DMS79 treated with DMSO at 0.1 percent for 48 hours (cell line): ENCODE measurements at regions not wholly inside any gene's neighbourhood (a gene's known extent, or its start where the extent isn't known, plus 50 kb on each side); places are given as distances from the start of the nearest gene placed in this dataset.
"Not testable (repeated sequence)": the region's sequence is repeated elsewhere in the genome, so short reads cannot be mapped to it uniquely, and the experiment has no call there.

Source experiments
- DNase-seq: peaks from one replicate; lab custom pipeline; 2025; lab: John Stamatoyannopoulos, UW

DNA sequence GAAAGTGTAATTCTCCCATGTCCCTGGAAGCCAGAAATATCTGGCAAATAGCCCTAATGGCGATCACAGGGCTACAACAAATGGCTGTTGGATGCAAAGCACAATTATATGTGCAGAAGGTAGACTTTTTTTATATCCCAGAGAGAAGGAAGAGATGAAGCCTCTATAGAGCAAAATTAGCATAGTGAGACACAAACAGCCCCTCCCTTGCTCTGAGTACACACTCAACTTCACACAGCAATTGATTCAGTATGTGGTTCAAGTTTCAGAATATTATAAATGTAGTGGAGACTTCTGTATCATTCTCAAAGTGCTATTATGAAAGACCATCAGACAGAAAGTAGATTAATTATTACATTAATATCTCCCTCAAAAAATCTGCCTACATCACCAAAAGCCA is 246.5 kb upstream of the TBX18 start:
- no peak for DNase-seq

- DNase-seq: no peak
These were observed 244.1 kb upstream of the TBX18 start for GRCh38 chr6:85008296-85009009.

- DNase-seq: no peak
These were observed 242.0 kb upstream of the TBX18 start for GRCh38 chr6:85006362-85006761.

DNA sequence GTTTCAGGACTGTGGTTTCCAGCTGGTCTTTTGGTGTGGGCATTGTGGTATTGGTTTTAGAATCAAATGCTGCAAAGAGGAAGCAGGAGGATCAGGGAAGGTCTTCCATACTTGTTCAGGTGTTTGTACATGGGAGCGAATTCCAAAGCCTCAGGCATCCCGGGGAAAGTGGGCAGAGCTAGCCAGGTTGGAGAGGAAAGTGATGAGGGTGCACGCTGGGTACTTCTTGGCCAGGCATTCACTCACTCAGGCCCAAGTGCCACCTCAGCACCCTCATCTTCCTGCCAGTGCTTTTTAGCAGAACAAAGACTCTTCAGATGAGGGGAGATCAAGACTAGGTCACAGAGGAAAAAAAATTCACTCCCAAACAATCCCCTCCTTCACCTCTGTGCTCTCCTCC is 241.1 kb upstream of the TBX18 start:
- no peak for DNase-seq

DNA sequence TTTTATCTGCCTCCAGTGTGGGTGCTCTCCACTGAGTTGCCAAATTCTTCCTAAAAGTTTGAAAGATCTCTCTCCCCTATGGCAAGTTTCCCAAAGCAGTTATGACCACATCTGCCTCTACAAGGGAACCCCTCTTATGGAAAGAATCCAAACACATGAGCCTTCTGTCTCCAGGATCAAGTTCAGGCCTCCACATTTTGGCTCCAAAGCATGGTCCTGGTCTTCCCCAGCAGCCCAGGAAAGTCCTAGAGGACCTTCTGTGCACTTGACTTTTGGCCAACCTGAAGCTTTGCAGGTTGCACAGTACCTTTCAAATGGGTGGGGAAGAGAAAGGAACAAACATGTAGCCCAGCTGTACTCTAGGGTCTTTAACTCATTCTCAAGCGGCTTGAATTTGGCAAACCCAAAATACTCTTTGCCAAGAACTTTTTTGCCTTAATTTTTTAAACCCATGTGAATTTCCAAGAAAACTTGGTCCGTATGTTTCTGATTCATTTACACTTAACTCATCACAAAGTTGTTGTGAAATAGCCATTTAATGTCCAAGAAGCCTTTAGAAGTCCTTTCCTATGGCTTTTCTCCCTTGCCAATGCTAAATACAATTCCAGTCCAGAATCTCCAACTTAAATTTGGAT is 240.1 kb upstream of the TBX18 start:
- no peak for DNase-seq

DNA sequence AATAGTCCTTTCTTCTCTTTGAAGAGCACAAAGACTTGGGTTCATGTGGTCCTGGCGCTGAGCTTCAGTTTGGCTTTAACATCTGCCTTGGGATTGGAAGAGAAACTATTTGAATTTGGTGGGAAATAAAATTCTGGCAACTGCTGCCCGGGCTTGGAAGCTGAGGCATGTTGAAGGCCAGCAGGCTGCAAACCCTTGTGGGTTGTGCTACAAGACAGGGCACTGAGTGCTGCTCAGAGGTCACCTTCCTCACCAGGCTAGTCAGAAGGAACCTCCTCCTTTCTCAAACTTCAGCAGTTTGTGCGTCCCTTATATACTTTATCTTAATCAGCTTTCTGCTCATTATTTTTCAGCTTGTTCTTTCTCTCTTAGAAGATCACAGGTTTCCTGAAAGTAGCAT is 238.4 kb upstream of the TBX18 start:
- no peak for DNase-seq

- no peak for DNase-seq
These were observed 235.6 kb upstream of the TBX18 start for GRCh38 chr6:85000001-85000400.

DNA sequence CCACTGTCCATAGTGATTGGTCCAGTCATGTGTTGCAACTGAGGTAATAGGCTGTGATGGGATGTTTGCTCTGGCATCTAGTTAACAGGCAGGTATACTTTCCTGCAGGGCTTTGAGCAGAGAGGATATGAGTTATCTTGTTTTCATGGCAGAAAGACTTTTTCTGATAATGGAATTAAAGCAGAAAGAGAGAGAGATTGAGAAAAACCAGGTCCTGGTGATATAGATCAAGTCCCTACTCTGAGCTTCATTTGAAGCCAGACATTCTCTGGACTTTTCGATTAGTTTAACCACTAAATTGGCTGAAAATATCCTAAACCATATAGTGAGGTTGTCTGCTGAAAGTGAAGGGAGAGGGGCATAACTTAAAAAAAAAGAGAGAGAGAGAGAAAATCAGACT is 233.8 kb upstream of the TBX18 start:
- no peak for DNase-seq

- not testable (repeated sequence) for DNase-seq
These were observed 224.4 kb upstream of the TBX18 start for GRCh38 chr6:84988766-84989165.

DNA sequence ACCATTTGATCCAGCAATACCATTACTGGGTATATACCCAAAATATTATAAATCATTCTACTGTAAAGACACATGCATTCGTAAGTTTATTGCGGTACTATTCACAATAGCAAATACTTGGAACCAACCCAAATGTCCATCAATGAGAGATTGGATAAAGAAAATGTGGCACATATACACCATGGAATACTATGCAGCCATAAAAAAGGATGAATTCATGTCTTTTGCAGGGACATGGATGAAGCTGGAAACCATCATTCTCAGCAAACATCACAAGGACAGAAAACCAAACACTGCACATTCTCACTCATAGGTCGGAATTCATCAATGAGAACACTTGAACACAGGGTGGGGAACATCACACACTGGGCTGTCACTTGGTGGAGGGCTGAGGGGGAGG is 221.1 kb upstream of the TBX18 start:
- not testable (repeated sequence) for DNase-seq

- DNase-seq: no peak
These were observed 215.1 kb upstream of the TBX18 start for GRCh38 chr6:84979541-84979940.

DNA sequence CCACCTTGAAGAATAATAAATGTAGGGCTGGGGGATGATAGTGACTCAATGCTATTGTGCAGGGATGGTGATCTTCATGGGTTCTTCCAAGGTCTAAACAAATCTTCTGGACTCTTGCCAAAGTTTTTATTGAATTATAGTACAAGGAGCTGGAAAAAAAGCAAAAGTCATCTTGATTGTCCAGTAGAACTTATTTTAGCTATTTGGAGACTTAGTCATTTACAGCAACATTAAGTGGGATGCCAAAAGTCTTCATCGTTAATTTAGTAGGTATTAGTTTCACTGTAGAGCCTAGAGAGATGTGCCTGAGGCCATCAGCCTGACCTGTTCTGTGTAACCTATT is 212.9 kb upstream of the TBX18 start:
- no peak for DNase-seq

- DNase-seq: no peak
These were observed 212.3 kb upstream of the TBX18 start for GRCh38 chr6:84976526-84977362.

DNA sequence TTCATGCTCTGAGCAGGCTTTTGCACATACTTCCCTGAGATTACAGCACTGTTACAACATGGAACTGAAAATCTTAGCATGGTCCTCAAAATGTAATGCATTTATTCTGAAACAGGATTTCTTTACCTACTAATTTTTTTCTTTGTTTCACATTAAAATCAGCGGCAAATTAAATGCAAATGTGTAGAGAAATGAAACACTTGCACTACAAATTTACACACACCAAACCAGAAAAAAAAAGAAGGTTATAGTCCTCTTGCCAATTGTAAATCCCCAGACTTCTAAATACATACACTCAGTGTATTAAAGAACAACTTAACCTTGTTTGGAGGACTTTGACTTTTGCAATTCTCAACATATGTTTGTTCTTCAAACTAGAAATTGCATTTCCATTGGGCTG is 210.9 kb upstream of the TBX18 start:
- no peak for DNase-seq

DNA sequence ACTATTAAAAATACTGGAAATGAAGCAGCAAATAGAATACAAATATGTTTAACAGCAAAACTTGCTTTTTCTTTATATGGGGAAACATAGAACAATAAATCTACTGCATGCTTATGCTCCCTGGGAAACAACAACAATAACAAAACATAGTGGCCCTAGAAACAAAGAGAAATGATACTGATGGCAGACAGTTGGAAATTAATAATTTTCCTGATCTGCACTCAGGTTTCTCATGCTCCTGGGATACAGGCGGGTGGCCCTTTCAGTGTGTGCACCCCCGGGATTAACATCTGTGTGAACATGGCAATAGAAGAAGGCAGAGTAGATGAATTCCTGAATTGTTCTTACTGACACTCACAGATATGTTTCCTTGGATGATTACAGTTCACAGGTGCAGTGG is 209.2 kb upstream of the TBX18 start:
- DNase-seq: no peak

DNA sequence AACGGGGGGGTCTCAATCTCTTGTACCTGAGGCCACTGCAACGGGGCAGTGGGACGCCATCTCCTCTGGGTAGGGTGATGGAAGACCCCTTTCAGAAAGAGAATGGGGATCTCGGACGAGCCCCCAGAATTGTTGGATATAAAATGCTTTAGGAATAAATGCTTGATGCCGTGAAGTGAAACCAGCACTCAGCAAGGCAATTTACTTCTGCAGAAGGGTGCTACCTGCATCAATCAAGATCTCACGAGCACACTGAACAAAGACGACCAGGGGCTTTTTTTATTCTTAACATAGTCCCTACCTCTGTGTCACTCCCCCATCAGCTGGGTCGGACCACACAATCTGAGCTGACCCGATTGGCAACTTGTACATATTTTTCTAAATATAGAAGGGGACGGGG is 203.6 kb upstream of the TBX18 start:
- no peak for DNase-seq

GRCh38 chr6:84967389-84967788 is 203.0 kb upstream of the TBX18 start:
- no peak for DNase-seq

GRCh38 chr6:84953111-84953755 is 188.8 kb upstream of the TBX18 start:
- DNase-seq: no peak

- not testable (repeated sequence) for DNase-seq
These were observed 180.5 kb upstream of the TBX18 start for GRCh38 chr6:84944926-84945325.

GRCh38 chr6:84943905-84944304 is 179.5 kb upstream of the TBX18 start:
- DNase-seq: no peak

DNA sequence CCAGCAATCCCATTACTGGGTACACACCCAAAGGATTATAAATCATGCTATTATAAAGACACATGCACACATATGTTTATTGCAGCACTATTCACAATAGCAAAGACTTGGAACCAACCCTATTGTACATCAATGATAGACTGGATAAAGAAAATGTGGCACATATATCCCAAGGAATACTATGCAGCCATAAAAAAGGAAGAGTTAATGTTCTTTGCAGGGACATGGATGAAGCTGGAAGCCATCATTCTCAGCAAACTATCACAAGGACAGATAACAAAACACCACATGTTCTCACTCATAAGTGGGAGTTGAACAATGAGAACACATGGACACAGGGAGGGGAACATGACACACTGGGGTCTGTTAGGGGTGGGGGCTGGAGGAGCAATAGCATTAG is 177.2 kb upstream of the TBX18 start:
- not testable (repeated sequence) for DNase-seq

- no peak for DNase-seq
These were observed 164.8 kb upstream of the TBX18 start for GRCh38 chr6:84929212-84929611.

DNA sequence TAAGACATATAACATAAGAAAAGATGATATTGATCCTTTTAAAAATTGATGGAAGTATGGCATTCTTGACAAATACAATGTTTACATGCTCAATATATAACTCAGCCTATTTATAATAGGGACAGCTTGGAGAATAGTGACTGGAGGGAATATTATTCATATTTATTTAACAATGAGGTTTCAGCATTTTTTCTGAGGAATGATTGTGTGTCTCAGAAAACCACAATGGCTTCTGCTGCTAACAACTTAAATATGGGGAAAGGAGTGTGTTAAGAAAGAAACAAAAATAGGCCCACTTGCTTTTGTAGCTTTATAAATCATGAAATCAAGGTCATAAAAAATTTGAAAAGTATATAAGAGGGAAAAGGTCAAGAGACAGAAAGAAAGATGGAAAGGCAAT is 163.2 kb upstream of the TBX18 start:
- DNase-seq: no peak
